Osteoblast (primary cell): ENCODE measurements at regions not wholly inside any gene's neighbourhood (a gene's known extent, or its start where the extent isn't known, plus 50 kb on each side); places are given as distances from the start of the nearest gene placed in this dataset.
"Not testable (repeated sequence)": the region's sequence is repeated elsewhere in the genome, so short reads cannot be mapped to it uniquely, and the experiment has no call there.

Experiments
- DNase-seq: peaks from one replicate; pipeline ENCODE4 v3.0.0; 2011; ENCODE audit warnings: low spot score, mixed read lengths; ENCODE audit not compliant: insufficient read length; ENCODE audit errors: missing footprints
- H2AFZ ChIP-seq: 2 replicates; pipeline ENCODE4 v1.6.0; 2011; ENCODE audit warnings: mild to moderate bottlenecking, low read length
- H3K27ac ChIP-seq: 2 replicates; pipeline ENCODE4 v1.5.1; 2011; ENCODE audit warnings: mild to moderate bottlenecking, low read depth, low read length, moderate library complexity
- H3K27me3 ChIP-seq: 2 replicates; pipeline ENCODE4 v1.6.0; 2012; ENCODE audit warnings: mild to moderate bottlenecking, control low read depth, inconsistent platforms, low read length, moderate library complexity; ENCODE audit not compliant: insufficient read depth
- H3K36me3 ChIP-seq: 2 replicates; pipeline ENCODE4 v1.5.1; 2011; ENCODE audit warnings: mild to moderate bottlenecking, low read length, control low read depth, moderate library complexity; ENCODE audit not compliant: insufficient read depth
- H3K4me1 ChIP-seq: 2 replicates; pipeline ENCODE4 v1.5.1; 2011; ENCODE audit warnings: mild to moderate bottlenecking, low read length, control low read depth, moderate library complexity; ENCODE audit not compliant: insufficient read depth
- H3K4me2 ChIP-seq: 2 replicates; pipeline ENCODE4 v1.6.0; 2011; ENCODE audit warnings: mild to moderate bottlenecking, low read length; ENCODE audit not compliant: insufficient read depth
- H3K4me3 ChIP-seq: fragments of 200-600 bp; sonication (generic); 3 replicates; pipeline ENCODE4 v1.5.1; 2012; ENCODE audit warnings: mild to moderate bottlenecking, low read length, inconsistent platforms; ENCODE audit not compliant: insufficient read depth
- H3K79me2 ChIP-seq: 2 replicates; pipeline ENCODE4 v1.6.0; 2012; ENCODE audit warnings: mild to moderate bottlenecking, low read length, control low read depth, inconsistent platforms; ENCODE audit not compliant: insufficient read depth
- H3K9me3 ChIP-seq: 2 replicates; pipeline ENCODE4 v1.5.1; 2011; ENCODE audit warnings: low read depth, low read length, control low read depth
- H4K20me1 ChIP-seq: 2 replicates; pipeline ENCODE4 v1.6.0; 2012; ENCODE audit warnings: mild to moderate bottlenecking, low read length, control low read depth; ENCODE audit not compliant: insufficient read depth
- TF ChIP-seq, protein P1 (sequence below): IDR thresholded peaks from 2 replicates; pipeline ENCODE4 v1.5.1; 2011; ENCODE audit warnings: mild to moderate bottlenecking, low read depth, low read length, moderate library complexity; ENCODE audit errors: extremely low read depth

DNA sequence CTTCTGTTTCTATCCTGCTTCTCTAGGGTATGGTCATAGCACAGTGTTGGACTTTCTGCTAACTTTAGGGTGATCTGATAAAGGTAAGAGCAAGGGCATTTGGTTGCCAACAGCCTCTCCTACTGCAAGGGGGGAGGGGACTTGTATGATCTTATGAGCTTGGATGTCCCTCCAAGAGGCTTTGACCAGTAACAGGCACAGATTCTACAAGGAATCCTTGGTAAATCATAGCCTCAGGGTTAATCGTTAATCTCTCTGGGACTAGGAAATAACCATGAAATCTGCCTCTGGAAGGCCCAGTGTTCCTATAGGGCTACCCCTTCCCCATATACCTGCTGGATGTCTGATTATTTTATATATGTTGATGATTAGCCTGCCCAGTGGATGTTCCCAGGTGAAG lies 134.8 kb upstream of the TNFSF4 start:
- Histone ChIP-seq H3K27ac (no peak overlapping the region), H3K79me2 (no peaks in the 10 kb centered on the region), H3K4me2 (no peak overlapping the region), H3K4me1 (peaks cover 11% of the 10 kb centered on the region), H3K27me3 (no peaks in the 10 kb centered on the region), H4K20me1 (no peaks in the 10 kb centered on the region), H3K36me3 (no peaks in the 10 kb centered on the region), H3K4me3 (no peak overlapping the region), H2AFZ (no peak overlapping the region), H3K9me3 (no peaks in the 10 kb centered on the region)
- TF ChIP-seq, protein P1, sequence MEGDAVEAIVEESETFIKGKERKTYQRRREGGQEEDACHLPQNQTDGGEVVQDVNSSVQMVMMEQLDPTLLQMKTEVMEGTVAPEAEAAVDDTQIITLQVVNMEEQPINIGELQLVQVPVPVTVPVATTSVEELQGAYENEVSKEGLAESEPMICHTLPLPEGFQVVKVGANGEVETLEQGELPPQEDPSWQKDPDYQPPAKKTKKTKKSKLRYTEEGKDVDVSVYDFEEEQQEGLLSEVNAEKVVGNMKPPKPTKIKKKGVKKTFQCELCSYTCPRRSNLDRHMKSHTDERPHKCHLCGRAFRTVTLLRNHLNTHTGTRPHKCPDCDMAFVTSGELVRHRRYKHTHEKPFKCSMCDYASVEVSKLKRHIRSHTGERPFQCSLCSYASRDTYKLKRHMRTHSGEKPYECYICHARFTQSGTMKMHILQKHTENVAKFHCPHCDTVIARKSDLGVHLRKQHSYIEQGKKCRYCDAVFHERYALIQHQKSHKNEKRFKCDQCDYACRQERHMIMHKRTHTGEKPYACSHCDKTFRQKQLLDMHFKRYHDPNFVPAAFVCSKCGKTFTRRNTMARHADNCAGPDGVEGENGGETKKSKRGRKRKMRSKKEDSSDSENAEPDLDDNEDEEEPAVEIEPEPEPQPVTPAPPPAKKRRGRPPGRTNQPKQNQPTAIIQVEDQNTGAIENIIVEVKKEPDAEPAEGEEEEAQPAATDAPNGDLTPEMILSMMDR, result no peak
- DNase-seq, result no peak

DNA sequence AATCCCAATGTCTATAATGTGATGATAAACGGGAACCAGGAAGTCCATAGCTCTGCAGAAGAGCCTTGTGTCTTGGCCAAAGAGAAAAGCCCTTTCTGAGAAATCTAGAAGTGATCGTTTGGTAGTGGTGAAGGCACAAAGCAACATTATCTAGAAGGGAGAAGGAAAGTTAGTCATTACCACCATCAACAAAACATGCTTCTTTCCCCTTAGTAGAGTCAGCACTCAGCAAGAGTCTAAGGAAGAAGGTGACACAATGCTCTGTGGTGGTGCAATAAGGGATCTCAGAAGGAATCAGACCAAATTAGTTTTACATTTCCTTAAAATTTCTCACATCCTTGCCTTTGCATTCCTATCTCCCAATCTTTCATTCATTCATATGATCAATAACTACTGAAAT lies 134.4 kb upstream of the PRDX6 start:
- peaks cover 11% of the 10 kb centered on the region for H3K4me1 ChIP-seq
- H3K4me2 ChIP-seq, result no peak overlapping the region
- H2AFZ ChIP-seq, result no peak overlapping the region
- no peaks in the 10 kb centered on the region for H3K9me3 ChIP-seq
- no peaks in the 10 kb centered on the region for H4K20me1 ChIP-seq
- no peaks in the 10 kb centered on the region for H3K79me2 ChIP-seq
- H3K27me3 ChIP-seq, result no peaks in the 10 kb centered on the region
- H3K27ac ChIP-seq, result no peak overlapping the region
- DNase-seq, result no peak
- TF ChIP-seq, protein P1, result no peak
- H3K36me3 ChIP-seq, result no peaks in the 10 kb centered on the region
- H3K4me3 ChIP-seq, result no peak overlapping the region

DNA sequence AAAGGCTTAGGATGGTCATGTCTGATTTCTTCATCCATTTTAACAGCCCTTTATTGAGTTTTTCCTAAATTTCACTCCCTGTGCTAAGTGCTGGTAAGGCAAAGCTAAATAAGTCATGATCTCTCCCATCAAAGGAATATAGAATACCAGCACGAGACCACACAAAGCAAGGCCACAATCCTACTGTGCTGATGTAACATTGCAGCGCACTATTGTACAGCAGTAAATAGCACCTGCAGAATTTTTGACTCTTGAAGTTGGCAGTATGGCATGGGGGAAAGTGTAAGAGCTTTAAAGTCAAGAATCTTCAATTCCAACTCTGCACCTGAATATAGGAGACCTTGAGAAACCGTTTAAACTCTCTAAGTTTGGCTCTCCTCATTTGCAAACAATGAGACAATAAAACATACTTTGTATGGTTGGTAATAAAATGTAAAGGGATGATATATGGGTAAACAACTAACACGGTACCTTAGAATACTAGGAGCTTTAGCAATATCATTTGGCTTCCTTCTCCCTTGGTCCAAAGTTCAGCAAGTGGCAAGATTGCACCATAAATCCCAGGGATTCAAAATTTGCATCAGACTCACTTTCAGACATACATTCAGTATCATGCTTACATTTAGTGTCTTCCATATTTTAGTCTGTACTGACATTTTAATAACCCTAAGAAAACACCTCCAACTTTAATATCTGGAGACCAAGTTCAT lies 132.9 kb upstream of the PRDX6 start:
- TF ChIP-seq, protein P1, result no peak
- Histone ChIP-seq H3K4me2 (no peak overlapping the region), H3K27me3 (no peaks in the 10 kb centered on the region), H3K4me1 (peaks cover 11% of the 10 kb centered on the region), H4K20me1 (no peaks in the 10 kb centered on the region), H3K9me3 (no peaks in the 10 kb centered on the region), H3K79me2 (no peaks in the 10 kb centered on the region), H2AFZ (no peak overlapping the region), H3K27ac (no peak overlapping the region), H3K4me3 (no peak overlapping the region), H3K36me3 (no peaks in the 10 kb centered on the region)
- DNase-seq, result no peak

DNA sequence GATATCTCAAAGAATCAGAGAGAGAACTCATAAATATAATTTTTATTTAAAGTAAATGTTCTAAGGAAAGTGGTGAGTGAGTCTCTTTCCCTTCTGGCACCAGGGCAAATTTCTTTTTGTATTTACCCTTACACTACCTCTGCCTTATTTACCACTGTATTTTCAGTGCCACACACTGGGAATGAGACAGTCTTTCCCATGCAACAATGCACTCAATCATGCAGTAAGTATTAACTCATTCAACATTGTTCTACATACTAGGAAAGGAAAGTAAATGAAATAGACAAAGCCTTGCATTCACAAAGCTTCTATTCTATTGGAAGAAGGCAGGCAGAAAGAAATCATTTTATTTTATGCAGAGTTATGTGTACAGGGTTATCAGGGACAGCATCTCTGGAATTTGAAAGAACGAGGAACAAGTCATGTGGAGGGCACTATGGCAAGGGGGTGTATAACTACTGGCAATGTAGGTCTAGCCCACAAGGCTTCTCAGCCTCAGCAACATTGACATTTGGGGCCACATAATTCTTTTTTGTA lies 129.8 kb upstream of the PRDX6 start:
- Histone ChIP-seq H3K27me3 (no peaks in the 10 kb centered on the region), H3K79me2 (no peaks in the 10 kb centered on the region), H3K27ac (no peak overlapping the region), H3K4me1 (no peaks in the 10 kb centered on the region), H3K4me3 (no peak overlapping the region), H3K4me2 (no peak overlapping the region), H2AFZ (no peak overlapping the region), H4K20me1 (no peaks in the 10 kb centered on the region), H3K9me3 (no peaks in the 10 kb centered on the region), H3K36me3 (no peaks in the 10 kb centered on the region)
- no peak for DNase-seq
- TF ChIP-seq, protein P1, result no peak

DNA sequence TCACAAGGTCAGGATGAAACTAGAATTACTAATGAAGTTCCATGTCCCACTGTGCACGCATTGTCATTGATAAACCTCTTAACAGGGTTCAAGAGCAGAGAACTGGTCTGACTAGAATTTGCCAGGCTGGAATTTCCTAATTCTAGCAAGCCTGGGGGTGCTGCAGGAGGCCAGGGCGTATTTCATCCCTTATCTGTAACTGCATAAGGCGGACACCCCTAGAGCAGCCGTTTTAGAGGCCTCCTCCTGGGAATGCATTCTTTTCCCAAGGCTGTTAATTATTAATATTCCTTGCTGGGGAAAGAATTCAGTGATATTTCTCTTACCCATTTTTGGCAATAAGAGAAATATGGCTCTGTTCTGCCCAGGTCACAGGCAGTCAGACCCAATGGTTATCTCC lies 124.5 kb upstream of the PRDX6 start:
- not testable (repeated sequence) for H3K79me2 ChIP-seq, H3K27ac ChIP-seq, H3K36me3 ChIP-seq, H3K4me3 ChIP-seq, H3K27me3 ChIP-seq, H3K4me2 ChIP-seq, H4K20me1 ChIP-seq, H3K4me1 ChIP-seq, H2AFZ ChIP-seq, H3K9me3 ChIP-seq, DNase-seq
